K562 (cell line): ENCODE measurements at regions not wholly inside any gene's neighbourhood (a gene's known extent, or its start where the extent isn't known, plus 50 kb on each side); places are given as distances from the start of the nearest gene placed in this dataset.

Experiments used
- ATAC-seq: fragments of 200-7000 bp; cut with Tn5 transposase; 3 replicates; pipeline ENCODE4 v1.9.1; 2020; ENCODE audit warnings: moderate library complexity
- BruUV-seq: library from RNA; stranded (reverse); fragments of 400-500 nt; replicated peaks from 2 replicates; lab custom pipeline; 2021; lab: Mats Ljungman, UMichigan
- CTCF ChIA-PET: fragments of 300-600 bp; formaldehyde crosslinking; extraction: SDS; loops from one replicate; lab custom pipeline; 2021; ENCODE audit warnings: low intra/inter-chr PET ratio; lab: Yijun Ruan, JAX
- POLR2A ChIA-PET: fragments of 300-600, 350-650 bp; sonication (Branson Sonifier 250); formaldehyde crosslinking; extraction: SDS; loops from one replicate; lab custom pipeline; 2021; ENCODE audit warnings: antibody characterized with exemption, inconsistent platforms; lab: Yijun Ruan, JAX
- DNase-seq, 4 experiments: peaks; one replicate each; pipeline versions ENCODE4 v3.0.0 to v3.0.0-alpha.2; 2011 to 2018; ENCODE audit warnings: low spot score in 3 of 4, mixed read lengths in 3 of 4; ENCODE audit errors: extremely low read depth in 1 of 4
- FAIRE-seq: peaks from 2 replicates; lab custom pipeline; 2011; peaks lifted over from hg19 to GRCh38; lab: Jason Lieb, UNC
- H2AFZ ChIP-seq: 2 replicates; pipeline ENCODE4 v1.6.0; 2011; ENCODE audit warnings: low read depth, low read length, control low read depth, inconsistent platforms
- H3K27ac ChIP-seq: fragments of 200-600 bp; 3 replicates; pipeline ENCODE4 v1.8.0; 2011; ENCODE audit warnings: low read depth, mild to moderate bottlenecking, control low read depth, inconsistent platforms, low read length, moderate library complexity, mixed read lengths; ENCODE audit errors: extremely low read depth
- H3K27me3 ChIP-seq, 2 experiments: fragments of 300-600 bp in 1 of 2; 2 replicates in 1 of 2; 3 replicates in 1 of 2; pipeline versions ENCODE4 v1.6.0 to v1.8.0; 2011; ENCODE audit warnings: inconsistent platforms in 2 of 2, low read length in 2 of 2, mild to moderate bottlenecking in 1 of 2, mixed read lengths in 1 of 2, moderate library complexity in 1 of 2; ENCODE audit not compliant: control insufficient read depth in 2 of 2, insufficient read depth in 2 of 2
- H3K36me3 ChIP-seq: fragments of 300-600 bp; 3 replicates; pipeline ENCODE4 v1.8.0; 2011; ENCODE audit warnings: mild to moderate bottlenecking, low read length, inconsistent platforms; ENCODE audit not compliant: control insufficient read depth, insufficient read depth
- H3K4me1 ChIP-seq, 2 experiments: fragments of 200-600 bp in 1 of 2; replicated peaks in 1 of 2; 2 replicates in 1 of 2; 3 replicates in 1 of 2; pipeline versions ENCODE4 v1.5.1 to v1.8.0; 2011; ENCODE audit warnings: inconsistent platforms in 2 of 2, low read length in 2 of 2, mild to moderate bottlenecking in 1 of 2, mixed read lengths in 1 of 2, moderate library complexity in 1 of 2; ENCODE audit not compliant: control insufficient read depth in 2 of 2, insufficient read depth in 2 of 2
- H3K4me2 ChIP-seq: 2 replicates; pipeline ENCODE4 v1.6.1; 2011; ENCODE audit warnings: low read length, control low read depth, inconsistent platforms, mixed read lengths; ENCODE audit not compliant: insufficient read depth
- H3K4me3 ChIP-seq: fragments of 200-600 bp; sonication (generic), shearing (Covaris generic); 2 replicates; pipeline ENCODE4 v1.5.1; 2016; ENCODE audit warnings: control low read depth, inconsistent platforms
- H3K79me2 ChIP-seq: fragments of 200-600 bp; 3 replicates; pipeline ENCODE4 v1.8.0; 2011; ENCODE audit warnings: low read length, inconsistent platforms; ENCODE audit not compliant: control insufficient read depth, insufficient read depth
- H3K9ac ChIP-seq, 2 experiments: 2 replicates each; pipeline versions ENCODE4 v1.6.0 to v1.6.1; 2011; ENCODE audit warnings: low read depth in 2 of 2, low read length in 2 of 2, control low read depth in 1 of 2, inconsistent platforms in 1 of 2, mild to moderate bottlenecking in 1 of 2, mixed read lengths in 1 of 2; ENCODE audit not compliant: insufficient read depth in 1 of 2
- H3K9me1 ChIP-seq: one replicate; pipeline ENCODE4 v1.6.0; 2011; ENCODE audit warnings: inconsistent platforms, mild to moderate bottlenecking, low read length, moderate library complexity; ENCODE audit not compliant: control insufficient read depth, insufficient read depth
- H3K9me3 ChIP-seq: replicated peaks from 2 replicates; pipeline ENCODE4 v1.5.1; 2011; ENCODE audit warnings: low read depth, low read length, inconsistent platforms; ENCODE audit not compliant: control insufficient read depth, insufficient read depth
- H4K20me1 ChIP-seq: replicated peaks from 2 replicates; pipeline ENCODE4 v1.6.1; 2011; ENCODE audit warnings: low read length, inconsistent platforms, mixed read lengths; ENCODE audit not compliant: control insufficient read depth, insufficient read depth
- CEBPG ChIP-seq, 3 experiments: fragments of 200-800 bp in 1 of 3; sonication (Bioruptor generic) in 1 of 3; sonication (generic) in 1 of 3; formaldehyde crosslinking in 1 of 3; IDR thresholded peaks in 2 of 3; conservative IDR thresholded peaks in 1 of 3; 2 replicates each; pipeline versions ENCODE4 v1.6.1 to v1.8.0; 2016 to 2022; ENCODE audit warnings: missing compliant biosample characterization in 2 of 3, missing genetic modification characterization in 2 of 3, mild to moderate bottlenecking in 1 of 3, missing genetic modification reagents in 1 of 3
- DACH1 ChIP-seq: fragments of 450-650 bp; IDR thresholded peaks from 2 replicates; pipeline ENCODE4 v1.6.1; 2018; ENCODE audit not compliant: partially characterized antibody
- MAFK ChIP-seq: IDR thresholded peaks from 2 replicates; pipeline ENCODE4 v1.6.1; 2011; ENCODE audit warnings: low read length, improper control_type of control experiment
- WGBS: fragments of 100-300 bp; shearing (Covaris generic); methylation state at CpG from one replicate; pipeline ENCODE4 v1.1.6; 2016; ENCODE audit warnings: low coverage, mixed read lengths; ENCODE audit not compliant: insufficient coverage; ENCODE audit errors: missing lambda C conversion rate; 5-methylcytosine and 5-hydroxymethylcytosine counted together
- in situ Hi-C: fragments of 300-500 bp; cut with MboI; formaldehyde crosslinking; loops from 4 replicates; pipeline ENCODE4 v1.15.0; 2018; ENCODE audit warnings: inconsistent platforms, mixed read lengths
- intact Hi-C: fragments of 100-400 bp; cut with micrococcal nuclease; formaldehyde crosslinking; loops from 2 replicates; pipeline ENCODE4 v1.14.2; 2022
- TF ChIP-seq, protein P1 (sequence below), 2 experiments: fragments of 450-650 bp in 1 of 2; sonication (generic) in 1 of 2; formaldehyde crosslinking in 1 of 2; IDR thresholded peaks in 1 of 2; conservative IDR thresholded peaks in 1 of 2; 2 replicates each; pipeline versions ENCODE4 v1.6.1 to v1.8.1; 2016 to 2023; ENCODE audit warnings: mild to moderate bottlenecking in 2 of 2, moderate library complexity in 2 of 2, inconsistent platforms in 1 of 2, missing genetic modification reagents in 1 of 2

DNA sequence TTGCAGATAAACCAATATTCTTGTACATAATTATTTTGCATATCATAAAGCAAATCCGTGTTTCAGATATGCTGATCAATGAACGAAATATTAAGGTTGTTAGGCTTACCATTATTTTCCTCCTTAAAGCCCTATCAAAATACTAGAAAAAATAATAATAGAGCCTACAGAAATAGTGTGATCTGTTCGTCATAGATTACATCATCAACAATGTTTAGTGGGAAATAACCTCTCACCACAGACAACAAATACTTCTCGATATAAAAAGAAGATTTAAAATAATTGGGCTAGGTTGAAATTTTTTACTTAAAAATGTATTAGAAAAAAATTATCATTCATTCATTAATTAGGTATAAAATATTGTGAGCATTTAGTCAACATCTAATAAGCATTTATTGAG, 71.0 kb upstream of the ADCY2 start:
- H3K27ac ChIP-seq, result no peak overlapping the region
- no peaks in the 10 kb centered on the region for H4K20me1 ChIP-seq
- H3K27me3 ChIP-seq, result no peaks in the 10 kb centered on the region
- no peaks in the 10 kb centered on the region for H3K9me1 ChIP-seq
- no peaks in the 10 kb centered on the region for H3K79me2 ChIP-seq
- no peak for FAIRE-seq
- in situ Hi-C loops (no loop called here), intact Hi-C loops (no loop called here)
- WGBS, result 1% methylated on average over 4 of the region's 4 CpGs
- ChIA-PET CTCF (no interaction called here), POLR2A (no interaction called here)
- no peak overlapping the region for H3K4me2 ChIP-seq
- ATAC-seq, result no peak
- TF ChIP-seq DACH1 (no peak), CEBPG (CRISPR knock-in tag; IDR thresholded peaks at IDR 0.05) (no peak), CEBPG (tag; conservative IDR thresholded peaks at IDR 0.05 in 1 of 2, IDR thresholded peaks at IDR 0.05 in 1 of 2) (0 out of 4 replicates have a peak, but pooled peaks of 1 of the 2 experiments have one; percentile 8), MAFK (no peak)
- TF ChIP-seq, protein P1, sequence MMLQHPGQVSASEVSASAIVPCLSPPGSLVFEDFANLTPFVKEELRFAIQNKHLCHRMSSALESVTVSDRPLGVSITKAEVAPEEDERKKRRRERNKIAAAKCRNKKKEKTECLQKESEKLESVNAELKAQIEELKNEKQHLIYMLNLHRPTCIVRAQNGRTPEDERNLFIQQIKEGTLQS (IDR thresholded peaks at IDR 0.05), result peak; percentile 52; the same call in 1 of the 2 replicates
- TF ChIP-seq, protein P1 (CRISPR knock-in tag; conservative IDR thresholded peaks at IDR 0.05), result no peak
- no peaks in the 10 kb centered on the region for H3K9me3 ChIP-seq
- H3K9ac ChIP-seq, result no peak overlapping the region
- H2AFZ ChIP-seq, result no peak overlapping the region
- DNase-seq, result no peak
- no peaks in the 10 kb centered on the region; a peak in 1 of 5 replicates for H3K4me1 ChIP-seq
- H3K4me3 ChIP-seq, result no peak overlapping the region
- H3K36me3 ChIP-seq, result no peaks in the 10 kb centered on the region; the same call in 2 of the 3 replicates
- no TSS peak for BruUV-seq
